ENCODE measurements at regions not wholly inside any gene's neighbourhood (a gene's known extent, or its start where the extent isn't known, plus 50 kb on each side); places are given as distances from the start of the nearest gene placed in this dataset.

DNA sequence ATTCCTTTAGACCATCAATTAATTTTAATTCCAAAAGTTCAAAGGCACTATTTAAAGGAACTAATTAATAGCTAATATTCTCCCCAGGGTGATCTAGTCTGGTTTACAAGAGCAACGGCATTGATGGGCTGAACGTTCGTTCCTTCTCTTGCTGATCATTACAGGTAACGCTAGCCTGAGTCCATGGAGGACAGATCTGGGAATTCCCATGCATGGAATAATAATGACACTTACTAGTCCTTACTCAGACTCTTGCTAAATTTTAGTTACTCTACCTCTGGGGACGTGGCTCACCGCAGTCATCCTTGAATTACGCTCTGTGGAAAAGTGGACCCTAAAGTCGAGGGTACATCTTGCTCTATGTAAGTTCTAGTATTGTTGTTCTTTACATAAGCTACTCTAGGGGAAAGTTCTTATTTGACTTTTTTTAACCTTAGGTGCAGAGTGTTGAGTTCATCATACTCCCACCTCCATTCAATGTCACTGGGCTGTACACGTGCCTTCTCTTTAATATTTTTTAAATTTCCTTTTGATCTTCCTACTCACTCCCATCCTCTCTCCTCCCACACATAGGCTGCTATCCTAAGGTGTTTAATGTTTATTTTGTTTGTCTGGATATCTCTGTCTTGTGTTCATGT is 133.9 kb downstream of the ZNF281 start:
- Histone ChIP-seq H3K18ac (ENCODE audit: extremely low read depth, low read length) (no peak overlapping the region), H3K79me1 (ENCODE audit: low read depth, low read length) (no peaks in the 10 kb centered on the region), H2BK120ac (replicated peaks; ENCODE audit: low read depth, low read length) (no peak overlapping the region), H3K9ac (replicated peaks in 1 of 4; ENCODE audit: extremely low read depth in 1 of 4, low read depth in 3 of 4, low read length in 3 of 4) (no peak overlapping the region), H3K27ac (ENCODE audit: low read depth, low read length) (no peak overlapping the region), H3K4me2 (ENCODE audit: insufficient read depth in 1 of 2, low read depth in 2 of 2, low read length in 2 of 2) (no peak overlapping the region), H2AFZ (ENCODE audit: low read length) (no peak overlapping the region), H3K4me3 (ENCODE audit: extremely low read depth in 1 of 4, insufficient read depth in 2 of 4, low read depth in 3 of 4, low read length in 4 of 4) (no peak overlapping the region), H3K4me1 (replicated peaks in 1 of 4; ENCODE audit: control insufficient read depth in 3 of 4, insufficient read depth in 4 of 4, low read length in 3 of 4) (no peaks in the 10 kb centered on the region), H3K56ac (replicated peaks; ENCODE audit: insufficient read length, low read depth, low read length) (no peak overlapping the region), H2BK20ac (ENCODE audit: low read length) (no peak overlapping the region), H3K23me2 (ENCODE audit: low read depth, low read length) (no peaks in the 10 kb centered on the region), H4K5ac (ENCODE audit: insufficient read length, low read depth, low read length) (no peak overlapping the region), H2BK15ac (ENCODE audit: low read length) (no peak overlapping the region), H4K91ac (replicated peaks; ENCODE audit: insufficient read length, low read length) (no peak overlapping the region), H2BK5ac (ENCODE audit: low read depth, low read length) (no peak overlapping the region), H3K27me3 (replicated peaks in 1 of 4; ENCODE audit: control insufficient read depth in 3 of 4, extremely low read depth in 1 of 4, insufficient read depth in 3 of 4, low read length in 3 of 4) (peaks cover 0 to 1% (median 0%) of the 10 kb centered on the region in 4 experiments; a peak in 1 of 7 replicates), H2BK12ac (ENCODE audit: low read depth, low read length) (no peak overlapping the region), H4K20me1 (replicated peaks in 1 of 2; ENCODE audit: control insufficient read depth in 1 of 2, insufficient read depth in 2 of 2, low read length in 2 of 2) (no peaks in the 10 kb centered on the region), H2AK5ac (ENCODE audit: low read depth, low read length) (no peak overlapping the region), H4K8ac (ENCODE audit: extremely low read depth, insufficient read depth, low read length) (no peak overlapping the region), H3K79me2 (ENCODE audit: control insufficient read depth in 1 of 2, insufficient read depth in 2 of 2, low read length in 2 of 2) (no peaks in the 10 kb centered on the region), H3K4ac (replicated peaks; ENCODE audit: insufficient read length, low read depth, low read length) (no peak overlapping the region), H3K9me3 (ENCODE audit: insufficient read depth in 2 of 2, low read depth in 1 of 2, low read length in 1 of 2) (no peaks in the 10 kb centered on the region), H3K23ac (ENCODE audit: insufficient read length) (no peak overlapping the region), H3K14ac (ENCODE audit: insufficient read length) (no peak overlapping the region), H3K36me3 (ENCODE audit: control insufficient read depth in 2 of 4, insufficient read depth in 4 of 4, low read length in 3 of 4) (no peaks in the 10 kb centered on the region)
- TF ChIP-seq MAFK (IDR thresholded peaks at IDR 0.05; ENCODE audit: low read depth, low read length) (no peak), SUZ12 (IDR thresholded peaks at IDR 0.05; ENCODE audit: low read length) (no peak), SRF (IDR thresholded peaks at IDR 0.05; ENCODE audit: low read depth, low read length) (no peak), TBP (IDR thresholded peaks at IDR 0.05; ENCODE audit: low read depth, low read length) (no peak), KDM1A (IDR thresholded peaks at IDR 0.05; ENCODE audit: borderline replicate concordance, low read length) (no peak), RBBP5 (IDR thresholded peaks at IDR 0.05; ENCODE audit: borderline replicate concordance, low read depth, low read length) (no peak), HDAC2 (IDR thresholded peaks at IDR 0.05; ENCODE audit: borderline replicate concordance in 1 of 2, low read depth in 2 of 2, low read length in 2 of 2) (no peak), SP1 (IDR thresholded peaks at IDR 0.05; ENCODE audit: low read depth, low read length) (no peak), TAF7 (optimal IDR thresholded peaks at IDR 0.05; ENCODE audit: borderline replicate concordance, low read depth, low read length) (no peak), CBX8 (IDR thresholded peaks at IDR 0.05; ENCODE audit: borderline replicate concordance, low read depth, low read length) (no peak), SIX5 (IDR thresholded peaks at IDR 0.05; ENCODE audit: low read depth, low read length) (no peak), GTF2F1 (IDR thresholded peaks at IDR 0.05; ENCODE audit: borderline replicate concordance, low read depth, low read length) (no peak), CREB1 (IDR thresholded peaks at IDR 0.05) (no peak)
- TF ChIP-seq, protein P1, sequence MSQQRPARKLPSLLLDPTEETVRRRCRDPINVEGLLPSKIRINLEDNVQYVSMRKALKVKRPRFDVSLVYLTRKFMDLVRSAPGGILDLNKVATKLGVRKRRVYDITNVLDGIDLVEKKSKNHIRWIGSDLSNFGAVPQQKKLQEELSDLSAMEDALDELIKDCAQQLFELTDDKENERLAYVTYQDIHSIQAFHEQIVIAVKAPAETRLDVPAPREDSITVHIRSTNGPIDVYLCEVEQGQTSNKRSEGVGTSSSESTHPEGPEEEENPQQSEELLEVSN (IDR thresholded peaks at IDR 0.05) = no peak
- DNase-seq (ENCODE audit: low read depth in 1 of 2, low spot score in 2 of 2) (no peak), FAIRE-seq (no peak)
- CTCF ChIA-PET (ENCODE audit: partially characterized antibody) = interaction anchor here (0.6 to 5.8 kb wide), 38 partner anchors 11 to 593 kb away, joined by 3 to 56 read pairs (median 4); no protein-coding TSS in a partner anchor
- POLR2A ChIA-PET (ENCODE audit: partially characterized antibody) = interaction anchor here (0.6 kb wide), 1 partner anchor 591 kb away, joined by 3 read pairs; no protein-coding TSS in a partner anchor
- WGBS, 2 experiments (ENCODE audit: extremely low coverage in 1 of 2, insufficient coverage in 1 of 2, insufficient read length in 1 of 2, insufficient replicate concordance in 2 of 2, low coverage in 1 of 2, low lambda C conversion rate in 2 of 2, missing lambda C conversion rate in 1 of 2) = 93% methylated on average over 9 of the region's 9 CpGs; no CpG with 5 or more reads in 1 of the 2 experiments

Measured in H1 (cell line).